Uterus (tissue), 2 donors: ENCODE measurements at regions not wholly inside any gene's neighbourhood (a gene's known extent, or its start where the extent isn't known, plus 50 kb on each side); places are given as distances from the start of the nearest gene placed in this dataset.

Experiments used
- POLR2A ChIP-seq, 2 donors: fragments of 450-650 bp; IDR thresholded peaks; one replicate each; pipeline ENCODE4 v1.6.1; 2016; ENCODE audit warnings: antibody characterized with exemption in 2 of 2, mild to moderate bottlenecking in 1 of 2, moderate library complexity in 1 of 2
- TF ChIP-seq, protein P1 (sequence below), 4 experiments: fragments of 200-600 bp in 2 of 4; fragments of 450-650 bp in 2 of 4; sonication (generic) in 2 of 4; IDR thresholded peaks; one replicate each; pipeline ENCODE4 v1.5.1; 2016 to 2019; ENCODE audit warnings: antibody characterized with exemption in 4 of 4, mild to moderate bottlenecking in 2 of 4, moderate library complexity in 1 of 4

- TF ChIP-seq, protein P1, sequence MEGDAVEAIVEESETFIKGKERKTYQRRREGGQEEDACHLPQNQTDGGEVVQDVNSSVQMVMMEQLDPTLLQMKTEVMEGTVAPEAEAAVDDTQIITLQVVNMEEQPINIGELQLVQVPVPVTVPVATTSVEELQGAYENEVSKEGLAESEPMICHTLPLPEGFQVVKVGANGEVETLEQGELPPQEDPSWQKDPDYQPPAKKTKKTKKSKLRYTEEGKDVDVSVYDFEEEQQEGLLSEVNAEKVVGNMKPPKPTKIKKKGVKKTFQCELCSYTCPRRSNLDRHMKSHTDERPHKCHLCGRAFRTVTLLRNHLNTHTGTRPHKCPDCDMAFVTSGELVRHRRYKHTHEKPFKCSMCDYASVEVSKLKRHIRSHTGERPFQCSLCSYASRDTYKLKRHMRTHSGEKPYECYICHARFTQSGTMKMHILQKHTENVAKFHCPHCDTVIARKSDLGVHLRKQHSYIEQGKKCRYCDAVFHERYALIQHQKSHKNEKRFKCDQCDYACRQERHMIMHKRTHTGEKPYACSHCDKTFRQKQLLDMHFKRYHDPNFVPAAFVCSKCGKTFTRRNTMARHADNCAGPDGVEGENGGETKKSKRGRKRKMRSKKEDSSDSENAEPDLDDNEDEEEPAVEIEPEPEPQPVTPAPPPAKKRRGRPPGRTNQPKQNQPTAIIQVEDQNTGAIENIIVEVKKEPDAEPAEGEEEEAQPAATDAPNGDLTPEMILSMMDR (IDR thresholded peaks at IDR 0.05), result no peak
- no peak for TF ChIP-seq POLR2A (IDR thresholded peaks at IDR 0.05)
Observed at GRCh38 chr1:157247005-157247763, 109.0 kb upstream of the ETV3 start.
